Kidney epithelial cell (primary cell): ENCODE measurements at regions not wholly inside any gene's neighbourhood (a gene's known extent, or its start where the extent isn't known, plus 50 kb on each side); places are given as distances from the start of the nearest gene placed in this dataset.

Experiments
- DNase-seq: peaks from one replicate; pipeline ENCODE4 v3.0.0-alpha.2; 2010; ENCODE audit warnings: low read depth
- H3K27me3 ChIP-seq: 2 replicates; pipeline ENCODE4 v1.6.0; 2011; ENCODE audit warnings: low read length; ENCODE audit not compliant: control insufficient read depth, insufficient read depth
- H3K36me3 ChIP-seq: 2 replicates; pipeline ENCODE4 v1.5.1; 2011; ENCODE audit warnings: low read length; ENCODE audit not compliant: control insufficient read depth, insufficient read depth
- H3K4me3 ChIP-seq: 2 replicates; pipeline ENCODE4 v1.5.1; 2011; ENCODE audit warnings: low read depth, mild to moderate bottlenecking, control low read depth, low read length
- CTCF ChIP-seq: IDR thresholded peaks from 2 replicates; pipeline ENCODE4 v1.5.1; 2011; ENCODE audit warnings: mild to moderate bottlenecking, moderate library complexity, low read length, control low read depth, inconsistent platforms; ENCODE audit not compliant: insufficient read depth, poor library complexity, severe bottlenecking

GRCh38 chr5:42905827-42906226 is 94.1 kb upstream of the SELENOP start:
- H3K27me3 ChIP-seq = peaks cover 5% of the 10 kb centered on the region
- no peak for DNase-seq
- no peak for TF ChIP-seq CTCF
- no peak overlapping the region for H3K4me3 ChIP-seq
- H3K36me3 ChIP-seq = no peaks in the 10 kb centered on the region

- DNase-seq = no peak
- TF ChIP-seq CTCF = no peak
- H3K27me3 ChIP-seq = no peaks in the 10 kb centered on the region
- H3K4me3 ChIP-seq = no peak overlapping the region
- H3K36me3 ChIP-seq = no peaks in the 10 kb centered on the region
Measured at GRCh38 chr5:42900734-42901133, 89.0 kb upstream of the SELENOP start.

GRCh38 chr5:42898760-42899159 is 87.1 kb upstream of the SELENOP start:
- no peaks in the 10 kb centered on the region for H3K27me3 ChIP-seq

GRCh38 chr5:42896523-42896922 is 84.8 kb upstream of the SELENOP start:
- no peak for DNase-seq
- Histone ChIP-seq H3K27me3 (no peaks in the 10 kb centered on the region), H3K36me3 (no peaks in the 10 kb centered on the region), H3K4me3 (no peak overlapping the region)
- no peak for TF ChIP-seq CTCF

More at GRCh38 chr5:42898760-42899159, 87.1 kb upstream of the SELENOP start:
- H3K36me3 ChIP-seq = no peaks in the 10 kb centered on the region
- no peak overlapping the region for H3K4me3 ChIP-seq
- no peak for DNase-seq
- TF ChIP-seq CTCF = no peak

GRCh38 chr5:42894057-42894456 is 82.4 kb upstream of the SELENOP start:
- TF ChIP-seq CTCF = peak; percentile 17
- Histone ChIP-seq H3K36me3 (no peaks in the 10 kb centered on the region), H3K4me3 (no peak overlapping the region), H3K27me3 (no peaks in the 10 kb centered on the region)
- DNase-seq = no peak

GRCh38 chr5:42889311-42889933 is 77.7 kb upstream of the SELENOP start:
- TF ChIP-seq CTCF = peak; percentile 89
- no peaks in the 10 kb centered on the region for H3K36me3 ChIP-seq
- no peaks in the 10 kb centered on the region for H3K27me3 ChIP-seq
- DNase-seq = peak; percentile 14
- H3K4me3 ChIP-seq = no peak overlapping the region
